H1 (cell line): ENCODE measurements at regions not wholly inside any gene's neighbourhood (a gene's known extent, or its start where the extent isn't known, plus 50 kb on each side); places are given as distances from the start of the nearest gene placed in this dataset.

Experiments used
- CBX5 ChIP-seq: fragments of 300-800, 300-1000 bp; sonication (generic); IDR thresholded peaks from 2 replicates; pipeline ENCODE4 v1.7.1; 2016; ENCODE audit warnings: antibody characterized with exemption, low read length, low read depth
- CHD7 ChIP-seq: fragments of 300-600 bp; sonication (generic); IDR thresholded peaks from 2 replicates; pipeline ENCODE4 v1.7.1; 2012; ENCODE audit warnings: low read length, moderate library complexity, mild to moderate bottlenecking, inconsistent platforms; ENCODE audit not compliant: insufficient replicate concordance
- CTBP2 ChIP-seq: IDR thresholded peaks from 2 replicates; pipeline ENCODE4 v1.7.0; 2011; ENCODE audit warnings: borderline replicate concordance, mild to moderate bottlenecking, moderate library complexity, mixed read lengths, low read length; ENCODE audit not compliant: insufficient read depth, insufficient read length
- KDM1A ChIP-seq: fragments of 200-600, 300-600 bp; sonication (generic); IDR thresholded peaks from 2 replicates; pipeline ENCODE4 v1.7.1; 2016; ENCODE audit warnings: mild to moderate bottlenecking, low read length, borderline replicate concordance
- KDM4A ChIP-seq: IDR thresholded peaks from one replicate; pipeline ENCODE4 v1.7.1; 2012; ENCODE audit warnings: low read depth, mild to moderate bottlenecking, moderate library complexity, low read length, inconsistent platforms; ENCODE audit not compliant: severe bottlenecking
- RAD21 ChIP-seq, 2 experiments: IDR thresholded peaks in 1 of 2; conservative IDR thresholded peaks in 1 of 2; 2 replicates each; pipeline ENCODE4 v1.6.1; 2011; ENCODE audit warnings: low read depth in 2 of 2, low read length in 2 of 2, improper control_type of control experiment in 1 of 2, inconsistent platforms in 1 of 2, mild to moderate bottlenecking in 1 of 2, moderate library complexity in 1 of 2
- RXRA ChIP-seq: IDR thresholded peaks from 2 replicates; pipeline ENCODE4 v1.6.1; 2011; ENCODE audit warnings: low read depth, mild to moderate bottlenecking, low read length, moderate library complexity; ENCODE audit not compliant: insufficient read depth
- SIRT6 ChIP-seq: IDR thresholded peaks from one replicate; pipeline ENCODE4 v1.7.1; 2012; ENCODE audit warnings: low read length, inconsistent platforms
- SP4 ChIP-seq: IDR thresholded peaks from 2 replicates; pipeline ENCODE4 v1.6.1; 2012; ENCODE audit warnings: low read length, inconsistent platforms
- SUZ12 ChIP-seq: fragments of 200-600 bp; sonication (generic); IDR thresholded peaks from 2 replicates; pipeline ENCODE4 v1.6.1; 2012; ENCODE audit warnings: mild to moderate bottlenecking, inconsistent platforms, low read length, moderate library complexity, mixed read lengths
- TBP ChIP-seq: IDR thresholded peaks from 2 replicates; pipeline ENCODE4 v1.6.1; 2011; ENCODE audit warnings: low read depth, low read length, improper control_type of control experiment
- ZNF274 ChIP-seq: IDR thresholded peaks from 2 replicates; pipeline ENCODE4 v1.7.0; 2012; ENCODE audit warnings: low read length, borderline replicate concordance; ENCODE audit errors: extremely low read depth

GRCh38 chr12:86948851-86949250 lies 692.7 kb upstream of the MGAT4C start (continued):
- TF ChIP-seq CHD7, result no peak
- no peak for TF ChIP-seq ZNF274
- TF ChIP-seq SP4, result no peak
- TF ChIP-seq SIRT6, result no peak
- TF ChIP-seq SUZ12, result no peak
- TF ChIP-seq CTBP2, result no peak
- TF ChIP-seq CBX5, result no peak
- no peak for TF ChIP-seq TBP
- TF ChIP-seq RXRA, result no peak
- no peak for TF ChIP-seq KDM4A
- no peak for TF ChIP-seq KDM1A
- no peak for TF ChIP-seq RAD21 (IDR thresholded peaks at IDR 0.05 in 1 of 2, conservative IDR thresholded peaks at IDR 0.05 in 1 of 2; ENCODE audit: low read depth in 2 of 2, low read length in 2 of 2)
